BLaER1 treated with 17β-estradiol and CSF1 and Interleukin-3, amounts not matched to agents 10 nM and 100 nM (cell line): ENCODE measurements at regions not wholly inside any gene's neighbourhood (a gene's known extent, or its start where the extent isn't known, plus 50 kb on each side); places are given as distances from the start of the nearest gene placed in this dataset.
A peak's percentile ranks its signal among the peaks of the same experiment; 100 is the strongest.

Experiments
- H3K27ac ChIP-seq, 11 experiments: shearing (Covaris generic); formaldehyde crosslinking; 2 replicates each; pipeline ENCODE4 v1.8.1; 2022
- H3K27me3 ChIP-seq, 11 experiments: shearing (Covaris generic); formaldehyde crosslinking; 2 replicates each; pipeline ENCODE4 v1.8.1; 2022
- H3K36me3 ChIP-seq, 11 experiments: shearing (Covaris generic); formaldehyde crosslinking; 2 replicates each; pipeline ENCODE4 v1.8.1; 2022
- H3K4me1 ChIP-seq, 10 experiments: shearing (Covaris generic); formaldehyde crosslinking; 2 replicates each; pipeline ENCODE4 v1.8.1; 2022
- H3K4me2 ChIP-seq, 11 experiments: shearing (Covaris generic); formaldehyde crosslinking; 2 replicates each; pipeline ENCODE4 v1.8.1; 2022
- H3K4me3 ChIP-seq, 10 experiments: shearing (Covaris generic); formaldehyde crosslinking; 2 replicates each; pipeline ENCODE4 v1.8.1; 2022
- H3K9ac ChIP-seq, 11 experiments: shearing (Covaris generic); formaldehyde crosslinking; 2 replicates each; pipeline ENCODE4 v1.8.1; 2022
- H3K9me3 ChIP-seq, 11 experiments: shearing (Covaris generic); formaldehyde crosslinking; replicated peaks in 1 of 11; 2 replicates each; pipeline ENCODE4 v1.8.1; 2022
- H4K20me1 ChIP-seq, 11 experiments: shearing (Covaris generic); formaldehyde crosslinking; 2 replicates each; pipeline ENCODE4 v1.8.1; 2022
- Cebpa-rat ChIP-seq, 11 experiments: shearing (Covaris generic); IDR thresholded peaks; 2 replicates each; pipeline ENCODE4 v1.8.1; 2022

DNA sequence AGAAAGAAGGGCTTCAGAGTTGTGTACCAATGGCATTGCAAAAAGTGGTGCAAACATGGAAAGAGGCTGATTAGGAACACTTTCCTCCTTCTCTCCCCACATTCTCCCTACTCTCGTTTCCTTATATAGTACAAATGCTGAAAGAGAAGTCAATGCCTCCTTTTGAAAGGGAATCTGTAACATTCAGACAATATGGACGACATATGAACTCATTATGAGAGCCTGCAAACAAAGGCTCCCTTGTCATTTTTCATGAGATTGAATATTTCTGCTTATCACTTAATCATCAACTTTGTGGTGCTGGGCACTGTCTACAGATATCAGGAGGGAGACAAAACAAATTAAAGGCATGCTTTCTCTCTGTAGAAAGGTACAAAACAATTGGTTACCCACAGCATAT lies 437.1 kb upstream of the PHF14 start:
- Histone ChIP-seq H3K27me3 (no peaks in the 10 kb centered on the region), H3K9ac (no peak overlapping the region), H3K4me3 (no peak overlapping the region), H3K36me3 (no peaks in the 10 kb centered on the region), H3K4me2 (no peak overlapping the region), H3K4me1 (peaks cover 4 to 34% (median 19%) of the 10 kb centered on the region in 10 experiments; a peak in 15 of 20 replicates), H3K27ac (no peak overlapping the region), H3K9me3 (no peaks in the 10 kb centered on the region), H4K20me1 (no peaks in the 10 kb centered on the region)
- no peak for TF ChIP-seq Cebpa-rat (IDR thresholded peaks at IDR 0.05)

DNA sequence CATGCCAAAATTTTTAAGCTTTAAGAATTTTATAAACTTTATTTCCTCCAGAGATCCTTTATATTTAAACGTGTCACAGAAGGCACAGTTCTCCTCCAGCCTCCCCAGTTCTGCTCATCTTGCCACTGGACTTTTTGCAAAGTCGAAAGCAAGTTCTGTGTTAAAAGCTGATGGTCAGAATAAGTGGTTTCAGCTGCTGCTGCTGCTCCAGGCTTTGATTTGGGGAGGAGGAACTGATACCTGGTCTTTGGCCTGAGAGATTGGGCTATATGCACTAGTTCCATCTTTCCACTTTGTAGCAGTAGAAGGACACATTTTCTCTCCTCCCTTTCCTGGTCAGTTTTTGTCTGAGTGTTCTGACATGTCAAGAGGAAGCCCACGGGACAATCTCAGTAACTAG lies 435.9 kb upstream of the PHF14 start:
- H3K36me3 ChIP-seq, result no peaks in the 10 kb centered on the region
- H3K4me2 ChIP-seq, result peak overlapping the region in 4 of 11 experiments; percentile 20 to 52 (median 29); a peak in 5 of 22 replicates
- H3K4me3 ChIP-seq, result no peak overlapping the region
- TF ChIP-seq Cebpa-rat (IDR thresholded peaks at IDR 0.05), result no peak
- no peaks in the 10 kb centered on the region for H4K20me1 ChIP-seq
- no peaks in the 10 kb centered on the region for H3K27me3 ChIP-seq
- H3K4me1 ChIP-seq, result peaks cover 4 to 34% (median 19%) of the 10 kb centered on the region in 10 experiments; a peak in 15 of 20 replicates
- H3K27ac ChIP-seq, result no peak overlapping the region
- no peak overlapping the region for H3K9ac ChIP-seq
- no peaks in the 10 kb centered on the region for H3K9me3 ChIP-seq

GRCh38 chr7:10557375-10557774 lies 416.3 kb upstream of the PHF14 start:
- no peak for TF ChIP-seq Cebpa-rat (IDR thresholded peaks at IDR 0.05)
- H3K4me3 ChIP-seq, result no peak overlapping the region
- no peaks in the 10 kb centered on the region for H3K27me3 ChIP-seq
- no peaks in the 10 kb centered on the region for H3K4me1 ChIP-seq
- no peaks in the 10 kb centered on the region for H3K36me3 ChIP-seq
- H3K9ac ChIP-seq, result no peak overlapping the region
- no peaks in the 10 kb centered on the region for H4K20me1 ChIP-seq
- H3K9me3 ChIP-seq, result no peaks in the 10 kb centered on the region
- no peak overlapping the region for H3K27ac ChIP-seq
- H3K4me2 ChIP-seq, result no peak overlapping the region

DNA sequence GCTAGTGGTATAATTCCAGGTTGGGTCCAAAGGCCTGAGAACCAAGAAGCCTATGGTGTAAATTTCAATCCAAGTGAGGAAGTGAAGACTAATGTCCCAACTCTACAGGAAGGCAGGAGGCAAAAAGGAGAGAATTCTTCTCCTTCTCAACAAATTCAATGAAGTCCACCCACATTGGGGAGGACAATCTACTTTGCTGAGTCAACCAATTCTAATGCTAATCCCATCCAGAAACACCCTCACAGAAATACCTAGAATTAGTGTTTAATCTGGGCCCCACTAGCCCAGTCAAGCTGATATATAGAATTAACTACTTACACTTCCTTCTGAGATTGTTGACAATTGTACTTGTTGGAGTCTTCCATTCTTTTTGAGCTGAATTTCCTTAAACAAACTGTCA lies 413.2 kb upstream of the PHF14 start:
- H3K27me3 ChIP-seq, result no peaks in the 10 kb centered on the region
- H3K36me3 ChIP-seq, result no peaks in the 10 kb centered on the region
- H3K4me3 ChIP-seq, result no peak overlapping the region
- no peaks in the 10 kb centered on the region for H3K9me3 ChIP-seq
- H3K27ac ChIP-seq, result no peak overlapping the region
- H3K9ac ChIP-seq, result no peak overlapping the region
- no peak overlapping the region for H3K4me2 ChIP-seq
- no peak for TF ChIP-seq Cebpa-rat (IDR thresholded peaks at IDR 0.05)
- no peaks in the 10 kb centered on the region for H3K4me1 ChIP-seq
- no peaks in the 10 kb centered on the region for H4K20me1 ChIP-seq

- no peak overlapping the region for H3K4me2 ChIP-seq
- TF ChIP-seq Cebpa-rat (IDR thresholded peaks at IDR 0.05), result no peak
- no peaks in the 10 kb centered on the region for H3K36me3 ChIP-seq
- no peak overlapping the region for H3K4me3 ChIP-seq
- H3K4me1 ChIP-seq, result peaks cover 0 to 5% (median 0%) of the 10 kb centered on the region in 10 experiments; a peak in 2 of 20 replicates
- H3K27ac ChIP-seq, result no peak overlapping the region
- H3K9me3 ChIP-seq, result no peaks in the 10 kb centered on the region
- no peak overlapping the region for H3K9ac ChIP-seq
- no peaks in the 10 kb centered on the region for H3K27me3 ChIP-seq
- no peaks in the 10 kb centered on the region for H4K20me1 ChIP-seq
Observed at GRCh38 chr7:10568891-10569290, 404.8 kb upstream of the PHF14 start.

DNA sequence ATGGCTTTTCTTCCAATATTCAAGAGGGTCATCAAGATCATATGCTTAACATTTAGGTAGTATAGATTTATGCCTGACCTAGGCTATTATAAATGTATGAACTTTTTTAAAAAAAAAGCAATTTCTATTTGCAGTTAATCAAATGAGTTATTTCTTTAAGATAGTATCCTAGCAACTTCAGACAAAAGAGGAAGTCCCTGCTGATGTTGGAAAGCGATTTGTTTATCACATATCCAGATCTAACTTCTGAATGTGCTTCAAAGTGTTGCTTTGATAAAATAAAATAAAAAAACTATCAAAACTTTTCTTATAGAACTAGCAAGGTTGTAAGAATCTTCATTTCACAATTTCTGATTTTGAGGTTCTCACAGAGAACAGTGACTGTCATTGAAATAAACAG lies 401.9 kb upstream of the PHF14 start:
- TF ChIP-seq Cebpa-rat (IDR thresholded peaks at IDR 0.05), result no peak
- Histone ChIP-seq H3K9ac (no peak overlapping the region), H3K9me3 (no peaks in the 10 kb centered on the region), H3K4me2 (no peak overlapping the region), H3K27ac (no peak overlapping the region), H4K20me1 (no peaks in the 10 kb centered on the region), H3K27me3 (no peaks in the 10 kb centered on the region), H3K36me3 (no peaks in the 10 kb centered on the region), H3K4me3 (no peak overlapping the region), H3K4me1 (peaks cover 0 to 5% (median 0%) of the 10 kb centered on the region in 10 experiments; a peak in 2 of 20 replicates)

DNA sequence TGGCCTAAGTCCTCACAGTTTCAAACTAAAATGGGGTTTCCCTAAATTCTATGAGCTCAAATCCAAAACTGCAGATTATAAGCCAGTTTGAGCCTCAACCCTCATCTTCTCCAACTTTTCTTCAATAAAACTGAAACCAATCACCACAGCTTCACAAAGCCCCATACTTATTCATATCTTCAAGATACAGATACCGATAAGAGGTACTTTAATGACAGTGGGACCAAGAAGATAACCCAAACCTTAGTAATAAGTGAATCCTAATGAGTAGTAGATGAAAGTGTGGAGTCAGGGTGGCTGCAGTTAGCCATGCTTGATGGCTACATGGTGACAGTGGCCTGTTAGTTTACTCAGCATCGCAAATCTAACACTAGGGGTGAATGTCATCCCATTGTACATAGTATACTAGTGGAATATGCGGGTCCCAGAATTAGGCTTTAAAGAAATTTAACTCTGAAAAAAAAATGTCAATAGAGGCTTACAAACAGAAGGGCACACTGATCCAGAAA lies 395.8 kb upstream of the PHF14 start:
- Histone ChIP-seq H3K4me3 (no peak overlapping the region), H3K27me3 (no peaks in the 10 kb centered on the region), H3K27ac (no peak overlapping the region), H3K9ac (no peak overlapping the region), H4K20me1 (no peaks in the 10 kb centered on the region), H3K4me2 (no peak overlapping the region), H3K36me3 (no peaks in the 10 kb centered on the region), H3K4me1 (no peaks in the 10 kb centered on the region; a peak in 1 of 20 replicates), H3K9me3 (no peaks in the 10 kb centered on the region)
- no peak for TF ChIP-seq Cebpa-rat (IDR thresholded peaks at IDR 0.05)

DNA sequence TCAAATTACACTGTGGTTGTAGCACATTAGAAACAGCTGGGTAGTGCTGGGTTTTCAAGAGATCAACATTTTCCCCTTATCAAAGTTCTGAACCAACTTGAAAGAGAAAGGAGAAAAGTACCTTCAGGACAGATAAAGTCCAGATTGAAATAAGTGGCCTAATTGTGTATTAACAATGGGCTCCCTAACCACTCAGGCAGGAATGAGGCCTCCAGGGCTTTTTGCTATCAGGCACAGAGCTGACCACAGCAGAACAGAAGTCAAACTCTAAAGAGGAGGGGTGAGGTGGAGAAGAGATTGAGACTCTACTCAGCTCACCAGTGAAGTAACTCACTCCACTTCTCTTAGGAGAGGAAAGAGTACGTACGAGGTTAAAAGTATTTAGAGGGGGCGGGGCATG lies 394.1 kb upstream of the PHF14 start:
- H3K4me1 ChIP-seq, result no peaks in the 10 kb centered on the region
- no peak overlapping the region for H3K27ac ChIP-seq
- no peaks in the 10 kb centered on the region for H3K9me3 ChIP-seq
- H3K4me2 ChIP-seq, result no peak overlapping the region
- no peaks in the 10 kb centered on the region for H3K36me3 ChIP-seq
- no peak for TF ChIP-seq Cebpa-rat (IDR thresholded peaks at IDR 0.05)
- no peak overlapping the region for H3K9ac ChIP-seq
- no peaks in the 10 kb centered on the region for H4K20me1 ChIP-seq
- no peaks in the 10 kb centered on the region for H3K27me3 ChIP-seq
- H3K4me3 ChIP-seq, result no peak overlapping the region

DNA sequence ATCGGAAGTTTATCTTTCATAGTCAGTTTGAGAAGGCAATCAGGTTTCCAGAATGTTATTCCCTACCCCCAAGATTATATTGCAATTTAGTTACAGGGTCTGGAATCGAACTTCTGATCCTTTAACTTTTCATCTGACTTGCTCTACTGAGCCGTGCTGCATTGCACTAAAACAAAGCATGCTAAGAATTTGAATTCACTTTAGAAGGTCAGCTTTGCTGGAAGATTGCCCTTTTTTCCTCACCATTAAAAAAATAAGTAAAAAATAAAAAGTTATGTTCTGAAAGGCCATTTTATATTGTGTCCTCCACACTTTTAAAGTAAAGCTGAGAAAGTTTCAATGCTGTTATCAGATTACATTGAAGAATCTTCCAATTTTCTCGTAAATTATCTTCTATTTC lies 388.8 kb upstream of the PHF14 start:
- Histone ChIP-seq H3K4me1 (no peaks in the 10 kb centered on the region), H4K20me1 (no peaks in the 10 kb centered on the region), H3K4me3 (no peak overlapping the region), H3K36me3 (no peaks in the 10 kb centered on the region), H3K9ac (no peak overlapping the region), H3K4me2 (no peak overlapping the region), H3K27me3 (no peaks in the 10 kb centered on the region), H3K9me3 (no peaks in the 10 kb centered on the region), H3K27ac (no peak overlapping the region)
- TF ChIP-seq Cebpa-rat (IDR thresholded peaks at IDR 0.05), result no peak

- no peaks in the 10 kb centered on the region for H3K36me3 ChIP-seq
- no peaks in the 10 kb centered on the region for H3K4me1 ChIP-seq
- H3K9me3 ChIP-seq, result no peaks in the 10 kb centered on the region
- H3K27ac ChIP-seq, result no peak overlapping the region
- H3K27me3 ChIP-seq, result no peaks in the 10 kb centered on the region
- H3K4me2 ChIP-seq, result no peak overlapping the region
- no peak overlapping the region for H3K9ac ChIP-seq
- no peak for TF ChIP-seq Cebpa-rat (IDR thresholded peaks at IDR 0.05)
- H3K4me3 ChIP-seq, result no peak overlapping the region
- no peaks in the 10 kb centered on the region for H4K20me1 ChIP-seq
Observed at GRCh38 chr7:10588084-10588483, 385.6 kb upstream of the PHF14 start.
